ENCODE measurements at regions not wholly inside any gene's neighbourhood (a gene's known extent, or its start where the extent isn't known, plus 50 kb on each side); places are given as distances from the start of the nearest gene placed in this dataset.

- TF ChIP-seq GATA1 (IDR thresholded peaks at IDR 0.05; ENCODE audit: low read depth, low read length) = no peak
- TF ChIP-seq POLR2A (IDR thresholded peaks at IDR 0.05; ENCODE audit: low read length) = no peak
- DNase-seq = no peak
These were observed 349.2 kb downstream of the DEPDC1B start for GRCh38 chr5:60350794-60351193.

- no peak for TF ChIP-seq GATA1 (IDR thresholded peaks at IDR 0.05; ENCODE audit: low read depth, low read length)
- TF ChIP-seq POLR2A (IDR thresholded peaks at IDR 0.05; ENCODE audit: low read length) = no peak
- no peak for DNase-seq
These were observed 350.0 kb downstream of the DEPDC1B start for GRCh38 chr5:60349891-60350415.

- TF ChIP-seq GATA1 (IDR thresholded peaks at IDR 0.05; ENCODE audit: low read depth, low read length) (no peak), POLR2A (IDR thresholded peaks at IDR 0.05; ENCODE audit: low read length) (no peak)
- no peak for DNase-seq
These were observed 353.6 kb downstream of the DEPDC1B start for GRCh38 chr5:60346393-60346792.

- TF ChIP-seq POLR2A (IDR thresholded peaks at IDR 0.05; ENCODE audit: low read length) (no peak), GATA1 (IDR thresholded peaks at IDR 0.05; ENCODE audit: low read depth, low read length) (no peak)
These were observed 356.9 kb downstream of the DEPDC1B start for GRCh38 chr5:60343102-60343501.

GRCh38 chr5:60340965-60341471, 358.9 kb downstream of the DEPDC1B start:
- TF ChIP-seq GATA1 (IDR thresholded peaks at IDR 0.05; ENCODE audit: low read depth, low read length) = no peak
- TF ChIP-seq POLR2A (IDR thresholded peaks at IDR 0.05; ENCODE audit: low read length) = no peak
- no peak for DNase-seq

More at GRCh38 chr5:60343102-60343501, 356.9 kb downstream of the DEPDC1B start:
- DNase-seq = no peak

GRCh38 chr5:60340326-60340725, 359.6 kb downstream of the DEPDC1B start:
- no peak for DNase-seq
- no peak for TF ChIP-seq POLR2A (IDR thresholded peaks at IDR 0.05; ENCODE audit: low read length)

GRCh38 chr5:60339691-60340201, 360.2 kb downstream of the DEPDC1B start:
- DNase-seq = no peak
- TF ChIP-seq POLR2A (IDR thresholded peaks at IDR 0.05; ENCODE audit: low read length) = no peak
- TF ChIP-seq GATA1 (IDR thresholded peaks at IDR 0.05; ENCODE audit: low read depth, low read length) = no peak

GRCh38 chr5:60338846-60339245, 361.1 kb downstream of the DEPDC1B start:
- DNase-seq = no peak
- no peak for TF ChIP-seq POLR2A (IDR thresholded peaks at IDR 0.05; ENCODE audit: low read length)
- TF ChIP-seq GATA1 (IDR thresholded peaks at IDR 0.05; ENCODE audit: low read depth, low read length) = no peak

GRCh38 chr5:60336491-60336890, 363.5 kb downstream of the DEPDC1B start:
- no peak for DNase-seq
- TF ChIP-seq GATA1 (IDR thresholded peaks at IDR 0.05; ENCODE audit: low read depth, low read length) (no peak), POLR2A (IDR thresholded peaks at IDR 0.05; ENCODE audit: low read length) (no peak)

GRCh38 chr5:60335913-60336312, 364.1 kb downstream of the DEPDC1B start:
- no peak for DNase-seq
- TF ChIP-seq GATA1 (IDR thresholded peaks at IDR 0.05; ENCODE audit: low read depth, low read length) (no peak), POLR2A (IDR thresholded peaks at IDR 0.05; ENCODE audit: low read length) (no peak)

- TF ChIP-seq GATA1 (IDR thresholded peaks at IDR 0.05; ENCODE audit: low read depth, low read length) = no peak
- TF ChIP-seq POLR2A (IDR thresholded peaks at IDR 0.05; ENCODE audit: low read length) = no peak
- DNase-seq = no peak
These were observed 365.7 kb downstream of the DEPDC1B start for GRCh38 chr5:60334281-60334713.

- TF ChIP-seq GATA1 (IDR thresholded peaks at IDR 0.05; ENCODE audit: low read depth, low read length) (no peak), POLR2A (IDR thresholded peaks at IDR 0.05; ENCODE audit: low read length) (no peak)
- DNase-seq = no peak
These were observed 366.9 kb downstream of the DEPDC1B start for GRCh38 chr5:60333005-60333571.

- no peak for DNase-seq
- TF ChIP-seq GATA1 (IDR thresholded peaks at IDR 0.05; ENCODE audit: low read depth, low read length) = no peak
- no peak for TF ChIP-seq POLR2A (IDR thresholded peaks at IDR 0.05; ENCODE audit: low read length)
These were observed 367.5 kb downstream of the DEPDC1B start for GRCh38 chr5:60332244-60333004.

- no peak for DNase-seq
- no peak for TF ChIP-seq POLR2A (IDR thresholded peaks at IDR 0.05; ENCODE audit: low read length)
- no peak for TF ChIP-seq GATA1 (IDR thresholded peaks at IDR 0.05; ENCODE audit: low read depth, low read length)
These were observed 369.7 kb downstream of the DEPDC1B start for GRCh38 chr5:60330236-60330635.

Measured in erythroblast (primary cell).